ENCODE measurements at regions not wholly inside any gene's neighbourhood (a gene's known extent, or its start where the extent isn't known, plus 50 kb on each side); places are given as distances from the start of the nearest gene placed in this dataset.
"Not testable (repeated sequence)": the region's sequence is repeated elsewhere in the genome, so short reads cannot be mapped to it uniquely, and the experiment has no call there.

DNA sequence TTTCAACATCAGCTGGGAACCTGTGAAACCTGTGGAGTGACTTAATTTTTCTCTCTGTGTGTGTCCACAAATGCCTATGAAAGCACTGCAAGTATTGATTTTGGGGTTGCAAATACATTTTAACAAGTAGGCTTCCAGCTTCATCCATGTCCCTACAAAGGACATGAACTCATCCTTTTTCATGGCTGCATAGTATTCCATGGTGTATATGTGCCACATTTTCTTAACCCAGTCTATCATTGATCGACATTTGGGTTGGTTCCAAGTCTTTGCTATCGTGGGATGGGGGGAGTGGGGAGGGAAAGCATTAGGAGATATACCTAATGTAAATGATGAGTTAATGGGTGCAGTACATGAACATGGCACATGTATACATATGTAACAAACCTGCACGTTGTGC is 711.3 kb downstream of the LTN1 start:
- not testable (repeated sequence) for H3K27ac ChIP-seq (ENCODE audit: low read length); H3K4me3 ChIP-seq (ENCODE audit: low read depth in 1 of 2, low read length in 2 of 2); H3K36me3 ChIP-seq (ENCODE audit: control insufficient read depth in 1 of 2, insufficient read depth in 2 of 2, low read length in 2 of 2); H3K27me3 ChIP-seq (ENCODE audit: low read depth, low read length); H3K9me3 ChIP-seq (ENCODE audit: control insufficient read depth in 1 of 2, low read length in 2 of 2); H3K4me1 ChIP-seq (ENCODE audit: control insufficient read depth in 1 of 2, insufficient read depth in 2 of 2, low read length in 2 of 2)

DNA sequence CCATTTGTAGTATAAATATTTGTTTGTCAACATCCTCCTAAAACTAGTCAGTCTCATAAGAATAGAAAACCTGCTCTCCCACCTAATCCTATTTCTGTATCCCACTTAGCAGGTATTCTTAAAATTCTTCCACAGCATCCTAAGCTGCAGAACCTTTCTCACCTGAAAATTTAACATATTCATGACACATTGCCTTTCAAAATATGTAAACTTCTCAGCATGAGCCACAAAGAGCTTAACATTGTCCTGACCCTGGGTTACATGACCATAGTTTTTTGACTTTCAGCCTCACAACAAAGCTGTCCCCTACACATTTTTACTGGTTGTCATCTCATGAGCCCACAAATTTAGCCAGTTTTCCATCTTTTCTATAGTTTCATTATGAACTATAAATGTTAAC is 712.1 kb downstream of the LTN1 start:
- Histone ChIP-seq H3K4me1 (ENCODE audit: control insufficient read depth in 1 of 2, insufficient read depth in 2 of 2, low read length in 2 of 2) (peaks cover 4% of the 10 kb centered on the region in 2 donors), H3K27me3 (ENCODE audit: low read depth, low read length) (no peaks in the 10 kb centered on the region), H3K9me3 (ENCODE audit: control insufficient read depth in 1 of 2, low read length in 2 of 2) (peaks cover 0 to 5% of the 10 kb centered on the region in 2 donors), H3K36me3 (ENCODE audit: control insufficient read depth in 1 of 2, insufficient read depth in 2 of 2, low read length in 2 of 2) (no peaks in the 10 kb centered on the region), H3K4me3 (ENCODE audit: low read depth in 1 of 2, low read length in 2 of 2) (no peak overlapping the region), H3K27ac (ENCODE audit: low read length) (no peak overlapping the region)

DNA sequence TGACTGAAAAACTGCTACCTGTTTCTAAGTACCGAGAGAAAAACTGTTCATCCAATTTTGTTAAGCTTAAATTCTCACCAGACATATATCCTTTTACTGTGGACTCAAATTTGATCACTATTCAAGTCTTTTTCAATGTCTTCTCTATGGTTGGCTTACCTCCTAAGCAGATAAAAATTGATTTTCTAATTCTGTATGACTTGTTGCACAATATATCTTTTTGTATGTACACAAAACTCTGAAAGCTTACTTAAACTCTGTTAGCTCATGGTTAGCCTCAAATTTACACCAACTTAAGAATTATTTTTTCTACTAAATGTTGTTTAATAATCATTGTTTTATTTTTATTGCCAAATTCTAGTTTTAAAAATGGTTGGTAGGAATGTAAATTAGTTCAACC is 715.4 kb downstream of the LTN1 start:
- Histone ChIP-seq H3K4me1 (ENCODE audit: control insufficient read depth in 1 of 2, insufficient read depth in 2 of 2, low read length in 2 of 2) (no peaks in the 10 kb centered on the region), H3K36me3 (ENCODE audit: control insufficient read depth in 1 of 2, insufficient read depth in 2 of 2, low read length in 2 of 2) (no peaks in the 10 kb centered on the region), H3K4me3 (ENCODE audit: low read depth in 1 of 2, low read length in 2 of 2) (no peak overlapping the region), H3K9me3 (ENCODE audit: control insufficient read depth in 1 of 2, low read length in 2 of 2) (peaks cover 0 to 5% of the 10 kb centered on the region in 2 donors), H3K27ac (ENCODE audit: low read length) (no peak overlapping the region), H3K27me3 (ENCODE audit: low read depth, low read length) (no peaks in the 10 kb centered on the region)

DNA sequence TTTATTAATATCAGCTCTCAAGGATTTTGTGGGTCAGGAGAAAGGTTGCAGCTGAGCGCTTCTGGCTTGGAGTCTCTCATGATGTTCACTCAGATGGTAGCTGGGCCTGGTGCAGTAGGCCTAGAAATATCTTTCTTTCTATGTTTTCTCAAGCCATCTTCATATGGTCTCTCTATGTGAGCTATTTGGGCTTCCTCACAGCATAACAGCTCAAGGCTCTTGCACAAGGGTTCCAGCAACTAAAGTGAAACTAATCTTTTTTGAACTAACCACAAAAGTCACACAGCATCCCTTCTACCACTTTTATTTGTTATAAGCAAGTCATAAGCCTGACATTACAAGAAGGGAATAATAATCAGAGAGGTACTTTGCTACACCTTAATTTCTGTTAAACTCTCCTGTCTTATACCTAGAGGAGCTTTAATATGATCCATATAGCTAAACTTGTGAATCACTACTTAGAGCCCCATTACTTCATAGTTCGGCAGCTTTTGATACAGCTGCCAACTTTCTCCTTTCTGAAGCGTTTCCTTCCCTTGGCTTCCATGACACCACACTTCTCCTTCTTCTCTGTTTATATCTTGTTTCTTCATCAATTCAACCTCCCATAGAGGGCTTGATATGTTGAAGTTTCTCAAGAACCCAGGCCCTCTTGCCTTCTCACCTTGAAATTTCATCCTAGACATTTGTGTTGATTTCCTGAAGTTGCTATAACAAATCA is 720.2 kb downstream of the LTN1 start:
- Histone ChIP-seq H3K4me1 (ENCODE audit: control insufficient read depth in 1 of 2, insufficient read depth in 2 of 2, low read length in 2 of 2) (no peaks in the 10 kb centered on the region), H3K9me3 (ENCODE audit: control insufficient read depth in 1 of 2, low read length in 2 of 2) (peaks cover 0 to 5% of the 10 kb centered on the region in 2 donors), H3K36me3 (ENCODE audit: control insufficient read depth in 1 of 2, insufficient read depth in 2 of 2, low read length in 2 of 2) (no peaks in the 10 kb centered on the region), H3K27ac (ENCODE audit: low read length) (no peak overlapping the region), H3K4me3 (ENCODE audit: low read depth in 1 of 2, low read length in 2 of 2) (no peak overlapping the region), H3K27me3 (ENCODE audit: low read depth, low read length) (no peaks in the 10 kb centered on the region)

DNA sequence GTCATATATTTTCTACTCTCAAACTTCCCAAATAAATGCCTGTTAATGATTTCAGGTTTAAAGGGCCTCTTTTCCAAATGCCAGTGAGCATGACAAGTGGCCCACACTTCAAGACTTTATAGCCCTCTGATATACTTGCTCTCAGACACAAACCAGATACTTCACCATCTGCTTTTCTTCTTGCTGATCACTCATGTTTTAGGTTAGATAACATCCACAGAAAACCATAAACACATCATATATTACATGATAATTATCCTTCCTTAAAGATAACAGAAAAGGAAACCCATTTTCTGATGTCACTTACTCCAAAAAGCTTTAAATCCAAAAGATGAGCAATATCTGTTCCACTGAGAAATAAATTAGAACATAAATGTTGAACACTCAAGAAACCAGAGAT is 723.5 kb downstream of the LTN1 start:
- no peak overlapping the region for H3K27ac ChIP-seq (ENCODE audit: low read length)
- H3K9me3 ChIP-seq (ENCODE audit: control insufficient read depth in 1 of 2, low read length in 2 of 2), result no peaks in the 10 kb centered on the region
- H3K27me3 ChIP-seq (ENCODE audit: low read depth, low read length), result no peaks in the 10 kb centered on the region
- no peaks in the 10 kb centered on the region for H3K36me3 ChIP-seq (ENCODE audit: control insufficient read depth in 1 of 2, insufficient read depth in 2 of 2, low read length in 2 of 2)
- no peak overlapping the region for H3K4me3 ChIP-seq (ENCODE audit: low read depth in 1 of 2, low read length in 2 of 2)
- no peaks in the 10 kb centered on the region for H3K4me1 ChIP-seq (ENCODE audit: control insufficient read depth in 1 of 2, insufficient read depth in 2 of 2, low read length in 2 of 2)

DNA sequence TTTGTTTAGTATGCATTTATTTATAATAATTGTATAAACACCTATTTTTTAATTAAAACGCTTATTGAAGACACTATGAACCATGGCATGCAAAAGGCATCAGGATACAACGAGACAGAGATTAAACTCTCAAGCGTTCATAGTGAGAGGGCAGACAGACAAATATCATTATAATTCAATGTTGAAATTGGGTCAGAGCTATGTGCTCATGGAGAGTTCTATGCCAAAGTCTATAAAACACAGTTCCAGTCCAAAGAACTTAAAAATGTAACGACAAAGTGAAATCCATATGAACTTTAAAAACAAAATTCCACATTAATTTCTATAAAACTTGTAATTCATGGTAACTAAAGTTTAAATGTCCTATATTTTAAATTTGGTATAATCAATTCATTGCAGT is 724.0 kb downstream of the LTN1 start:
- no peaks in the 10 kb centered on the region for H3K4me1 ChIP-seq (ENCODE audit: control insufficient read depth in 1 of 2, insufficient read depth in 2 of 2, low read length in 2 of 2)
- H3K27ac ChIP-seq (ENCODE audit: low read length), result no peak overlapping the region
- H3K9me3 ChIP-seq (ENCODE audit: control insufficient read depth in 1 of 2, low read length in 2 of 2), result no peaks in the 10 kb centered on the region
- no peak overlapping the region for H3K4me3 ChIP-seq (ENCODE audit: low read depth in 1 of 2, low read length in 2 of 2)
- H3K36me3 ChIP-seq (ENCODE audit: control insufficient read depth in 1 of 2, insufficient read depth in 2 of 2, low read length in 2 of 2), result no peaks in the 10 kb centered on the region
- no peaks in the 10 kb centered on the region for H3K27me3 ChIP-seq (ENCODE audit: low read depth, low read length)

DNA sequence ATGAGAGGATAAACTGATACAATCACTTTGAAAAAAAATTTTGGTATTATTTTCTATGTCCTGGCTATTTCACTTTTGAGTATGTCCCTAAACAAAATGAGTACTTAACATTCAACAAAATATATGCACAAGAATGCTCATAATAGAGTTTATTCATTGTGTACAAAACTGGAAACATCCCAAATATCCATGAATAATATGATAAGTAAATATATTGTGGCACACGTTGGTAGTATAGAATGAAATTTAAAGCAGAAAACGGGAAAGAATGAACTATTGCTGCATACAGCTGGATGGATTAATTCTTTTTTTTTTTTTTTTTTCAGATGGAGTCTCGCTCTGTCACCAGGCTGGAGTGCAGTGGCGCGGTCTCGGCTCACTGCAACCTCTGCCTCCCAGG is 725.2 kb downstream of the LTN1 start:
- Histone ChIP-seq H3K27me3 (ENCODE audit: low read depth, low read length) (no peaks in the 10 kb centered on the region), H3K4me3 (ENCODE audit: low read depth in 1 of 2, low read length in 2 of 2) (no peak overlapping the region), H3K27ac (ENCODE audit: low read length) (no peak overlapping the region), H3K4me1 (ENCODE audit: control insufficient read depth in 1 of 2, insufficient read depth in 2 of 2, low read length in 2 of 2) (no peaks in the 10 kb centered on the region), H3K9me3 (ENCODE audit: control insufficient read depth in 1 of 2, low read length in 2 of 2) (no peaks in the 10 kb centered on the region), H3K36me3 (ENCODE audit: control insufficient read depth in 1 of 2, insufficient read depth in 2 of 2, low read length in 2 of 2) (no peaks in the 10 kb centered on the region)

DNA sequence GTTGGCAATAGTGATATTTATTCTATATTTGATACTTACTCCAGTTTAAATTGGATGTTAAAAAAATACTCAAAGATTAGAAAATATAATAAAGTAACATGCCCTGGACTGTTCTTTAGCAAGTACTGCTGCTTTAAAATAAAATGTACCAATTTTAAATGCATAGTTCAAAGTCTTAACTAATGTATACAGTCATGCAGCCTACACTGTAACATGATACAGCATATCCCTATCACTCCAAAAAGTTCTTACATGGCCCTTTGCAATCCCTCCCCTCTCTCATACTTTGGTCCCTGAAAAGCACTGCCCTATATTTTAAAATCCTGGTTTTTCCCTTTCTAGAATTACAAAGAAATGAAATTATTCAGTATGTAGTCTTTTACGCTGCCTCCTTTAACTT is 726.6 kb downstream of the LTN1 start:
- H3K4me1 ChIP-seq (ENCODE audit: control insufficient read depth in 1 of 2, insufficient read depth in 2 of 2, low read length in 2 of 2), result no peaks in the 10 kb centered on the region
- H3K27ac ChIP-seq (ENCODE audit: low read length), result no peak overlapping the region
- H3K9me3 ChIP-seq (ENCODE audit: control insufficient read depth in 1 of 2, low read length in 2 of 2), result no peaks in the 10 kb centered on the region
- H3K36me3 ChIP-seq (ENCODE audit: control insufficient read depth in 1 of 2, insufficient read depth in 2 of 2, low read length in 2 of 2), result no peaks in the 10 kb centered on the region
- no peaks in the 10 kb centered on the region for H3K27me3 ChIP-seq (ENCODE audit: low read depth, low read length)
- H3K4me3 ChIP-seq (ENCODE audit: low read depth in 1 of 2, low read length in 2 of 2), result no peak overlapping the region

DNA sequence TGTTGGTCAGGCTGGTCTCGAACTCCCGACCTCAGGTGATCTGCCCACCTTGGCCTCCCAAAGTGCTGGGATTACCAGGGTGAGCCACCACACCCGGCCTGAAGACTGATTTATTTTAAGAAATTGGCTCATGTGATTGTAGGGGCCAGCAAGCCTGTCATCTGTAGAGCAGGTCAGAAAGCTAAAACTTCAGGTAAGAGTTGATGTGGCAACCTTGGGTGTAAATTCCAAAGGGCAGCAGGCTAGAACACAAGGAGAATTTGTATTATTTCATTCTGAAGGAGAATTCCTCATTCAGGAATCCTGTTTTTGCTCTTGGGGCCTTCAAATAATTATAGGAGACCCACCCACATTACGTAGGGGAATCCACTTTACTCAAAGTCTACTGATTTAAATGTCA is 728.7 kb downstream of the LTN1 start:
- no peak overlapping the region for H3K27ac ChIP-seq (ENCODE audit: low read length)

DNA sequence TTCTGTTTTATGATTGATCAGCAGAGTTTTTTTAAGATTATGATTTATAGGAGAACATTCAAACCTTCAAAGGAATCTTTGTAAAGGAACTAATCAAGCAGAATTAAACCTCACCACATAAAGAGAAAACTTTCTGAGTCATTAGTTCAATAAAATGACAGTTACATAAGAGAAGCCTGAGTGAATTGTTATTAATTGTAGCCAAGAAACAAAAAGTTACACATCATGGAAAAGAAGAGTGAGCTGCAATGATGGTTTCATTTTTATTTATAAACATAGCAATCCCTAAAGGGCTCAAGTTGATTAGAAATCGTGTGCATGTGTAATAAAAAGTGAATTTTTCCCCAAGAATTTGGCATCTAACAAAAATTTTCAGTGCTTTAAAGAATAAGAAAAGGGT is 731.4 kb downstream of the LTN1 start:
- H3K36me3 ChIP-seq (ENCODE audit: control insufficient read depth in 1 of 2, insufficient read depth in 2 of 2, low read length in 2 of 2), result no peaks in the 10 kb centered on the region
- no peaks in the 10 kb centered on the region for H3K9me3 ChIP-seq (ENCODE audit: control insufficient read depth in 1 of 2, low read length in 2 of 2)
- H3K27me3 ChIP-seq (ENCODE audit: low read depth, low read length), result no peaks in the 10 kb centered on the region
- H3K4me3 ChIP-seq (ENCODE audit: low read depth in 1 of 2, low read length in 2 of 2), result no peak overlapping the region
- no peak overlapping the region for H3K27ac ChIP-seq (ENCODE audit: low read length)
- H3K4me1 ChIP-seq (ENCODE audit: control insufficient read depth in 1 of 2, insufficient read depth in 2 of 2, low read length in 2 of 2), result no peaks in the 10 kb centered on the region

More for the DNA sequence above, 728.7 kb downstream of the LTN1 start:
- H3K36me3 ChIP-seq (ENCODE audit: control insufficient read depth in 1 of 2, insufficient read depth in 2 of 2, low read length in 2 of 2), result no peaks in the 10 kb centered on the region
- no peaks in the 10 kb centered on the region for H3K4me1 ChIP-seq (ENCODE audit: control insufficient read depth in 1 of 2, insufficient read depth in 2 of 2, low read length in 2 of 2)
- H3K4me3 ChIP-seq (ENCODE audit: low read depth in 1 of 2, low read length in 2 of 2), result no peak overlapping the region
- no peaks in the 10 kb centered on the region for H3K9me3 ChIP-seq (ENCODE audit: control insufficient read depth in 1 of 2, low read length in 2 of 2)
- H3K27me3 ChIP-seq (ENCODE audit: low read depth, low read length), result no peaks in the 10 kb centered on the region

DNA sequence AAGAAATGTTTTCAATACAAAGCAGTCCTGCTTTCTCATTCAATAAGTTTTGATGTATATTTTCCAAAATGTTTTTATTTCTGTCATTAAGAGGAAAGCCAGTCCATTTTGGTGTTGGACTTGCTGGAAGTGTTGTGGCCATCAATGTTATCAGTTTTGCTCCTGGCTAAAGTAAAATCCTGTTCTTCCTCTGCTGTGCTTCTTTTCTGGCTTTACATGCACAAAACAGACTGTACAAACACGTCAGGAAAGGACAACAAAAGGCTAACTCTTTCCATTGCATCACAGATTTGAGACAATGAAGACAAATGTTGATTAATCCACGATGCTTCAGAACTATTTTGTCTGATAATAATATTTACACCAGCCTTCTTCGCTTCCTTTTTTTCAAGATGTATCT is 735.4 kb downstream of the LTN1 start:
- H3K9me3 ChIP-seq (ENCODE audit: control insufficient read depth in 1 of 2, low read length in 2 of 2), result no peaks in the 10 kb centered on the region
- H3K27ac ChIP-seq (ENCODE audit: low read length), result peak overlapping the region; percentile 16
- H3K4me3 ChIP-seq (ENCODE audit: low read depth in 1 of 2, low read length in 2 of 2), result no peak overlapping the region
- no peaks in the 10 kb centered on the region for H3K27me3 ChIP-seq (ENCODE audit: low read depth, low read length)
- H3K4me1 ChIP-seq (ENCODE audit: control insufficient read depth in 1 of 2, insufficient read depth in 2 of 2, low read length in 2 of 2), result peaks cover 0 to 5% of the 10 kb centered on the region in 2 donors
- H3K36me3 ChIP-seq (ENCODE audit: control insufficient read depth in 1 of 2, insufficient read depth in 2 of 2, low read length in 2 of 2), result no peaks in the 10 kb centered on the region

DNA sequence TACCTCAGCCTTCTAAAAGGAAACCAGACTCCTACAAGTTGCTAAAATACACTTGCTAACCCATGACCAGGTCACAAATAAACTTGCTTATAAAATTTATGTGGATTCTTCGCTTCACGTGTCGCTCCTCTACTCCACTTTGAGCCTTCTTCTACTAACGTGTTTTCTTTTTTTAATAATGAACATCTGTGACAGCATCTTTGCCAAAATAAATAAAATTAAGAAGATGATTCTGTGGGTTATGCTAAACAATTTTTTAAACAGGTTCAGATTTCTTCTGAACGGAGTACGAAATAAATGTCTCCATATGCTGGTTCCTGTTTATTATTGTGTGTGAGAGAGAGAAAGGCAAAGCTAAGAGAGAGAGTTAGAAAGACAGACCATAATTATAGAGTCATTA is 735.8 kb downstream of the LTN1 start:
- Histone ChIP-seq H3K27me3 (ENCODE audit: low read depth, low read length) (no peaks in the 10 kb centered on the region), H3K36me3 (ENCODE audit: control insufficient read depth in 1 of 2, insufficient read depth in 2 of 2, low read length in 2 of 2) (no peaks in the 10 kb centered on the region), H3K27ac (ENCODE audit: low read length) (peak overlapping the region; percentile 16), H3K4me1 (ENCODE audit: control insufficient read depth in 1 of 2, insufficient read depth in 2 of 2, low read length in 2 of 2) (peaks cover 0 to 5% of the 10 kb centered on the region in 2 donors), H3K4me3 (ENCODE audit: low read depth in 1 of 2, low read length in 2 of 2) (no peak overlapping the region), H3K9me3 (ENCODE audit: control insufficient read depth in 1 of 2, low read length in 2 of 2) (no peaks in the 10 kb centered on the region)

Measured in muscle layer of duodenum (tissue), 2 donors.